NCI-H146 treated with DMSO at 0.1 percent for 48 hours (cell line): ENCODE measurements at regions not wholly inside any gene's neighbourhood (a gene's known extent, or its start where the extent isn't known, plus 50 kb on each side); places are given as distances from the start of the nearest gene placed in this dataset.
A peak's percentile ranks its signal among the peaks of the same experiment; 100 is the strongest.

ENCODE experiments used
- DNase-seq: peaks from one replicate; lab custom pipeline; 2025; ENCODE audit not compliant: unreplicated experiment; lab: John Stamatoyannopoulos, UW

GRCh38 chr5:107218457-107219193 lies 452.1 kb downstream of the EFNA5 start:
- no peak for DNase-seq

GRCh38 chr5:107217721-107218130 lies 453.0 kb downstream of the EFNA5 start:
- no peak for DNase-seq

- DNase-seq, result no peak
Measured at GRCh38 chr5:107216587-107216986, 454.1 kb downstream of the EFNA5 start.

GRCh38 chr5:107215611-107216010 lies 455.1 kb downstream of the EFNA5 start:
- no peak for DNase-seq

GRCh38 chr5:107213025-107213424 lies 457.7 kb downstream of the EFNA5 start:
- peak; percentile 25 for DNase-seq

- no peak for DNase-seq
Measured at GRCh38 chr5:107211630-107212029, 459.1 kb downstream of the EFNA5 start.

- DNase-seq, result no peak
Measured at GRCh38 chr5:107208867-107209266, 461.9 kb downstream of the EFNA5 start.

GRCh38 chr5:107204413-107204812 lies 466.3 kb downstream of the EFNA5 start:
- DNase-seq, result no peak

GRCh38 chr5:107203243-107203642 lies 467.5 kb downstream of the EFNA5 start:
- DNase-seq, result no peak

GRCh38 chr5:107199756-107200155 lies 471.0 kb downstream of the EFNA5 start:
- DNase-seq, result no peak

GRCh38 chr5:107196500-107197059 lies 474.2 kb downstream of the EFNA5 start:
- no peak for DNase-seq

GRCh38 chr5:107195890-107196395 lies 474.8 kb downstream of the EFNA5 start:
- no peak for DNase-seq

GRCh38 chr5:107184871-107185270 lies 485.9 kb downstream of the EFNA5 start:
- DNase-seq, result no peak

- DNase-seq, result no peak
Measured at GRCh38 chr5:107184066-107184465, 486.7 kb downstream of the EFNA5 start.

GRCh38 chr5:107170620-107171019 lies 500.1 kb downstream of the EFNA5 start:
- no peak for DNase-seq

- no peak for DNase-seq
Measured at GRCh38 chr5:107169867-107170266, 500.9 kb downstream of the EFNA5 start.

GRCh38 chr5:107168848-107169752 lies 501.6 kb downstream of the EFNA5 start:
- DNase-seq, result no peak

- no peak for DNase-seq
Measured at GRCh38 chr5:107168086-107168485, 502.7 kb downstream of the EFNA5 start.

GRCh38 chr5:107165296-107165695 lies 505.4 kb downstream of the EFNA5 start:
- no peak for DNase-seq

GRCh38 chr5:107157809-107158208 lies 512.9 kb downstream of the EFNA5 start:
- DNase-seq, result no peak

- no peak for DNase-seq
Measured at GRCh38 chr5:107155707-107156106, 515.0 kb downstream of the EFNA5 start.

- no peak for DNase-seq
Measured at GRCh38 chr5:107154593-107154992, 516.1 kb downstream of the EFNA5 start.
